NCI-H146 (cell line): ENCODE measurements at regions not wholly inside any gene's neighbourhood (a gene's known extent, or its start where the extent isn't known, plus 50 kb on each side); places are given as distances from the start of the nearest gene placed in this dataset.
"Not testable (repeated sequence)": the region's sequence is repeated elsewhere in the genome, so short reads cannot be mapped to it uniquely, and the experiment has no call there.

Experiments used
- DNase-seq: peaks from one replicate; lab custom pipeline; 2025; lab: John Stamatoyannopoulos, UW

GRCh38 chr7:120014301-120014700 is 258.7 kb upstream of the KCND2 start:
- not testable (repeated sequence) for DNase-seq

GRCh38 chr7:120014925-120015465 is 258.0 kb upstream of the KCND2 start:
- DNase-seq: no peak

DNA sequence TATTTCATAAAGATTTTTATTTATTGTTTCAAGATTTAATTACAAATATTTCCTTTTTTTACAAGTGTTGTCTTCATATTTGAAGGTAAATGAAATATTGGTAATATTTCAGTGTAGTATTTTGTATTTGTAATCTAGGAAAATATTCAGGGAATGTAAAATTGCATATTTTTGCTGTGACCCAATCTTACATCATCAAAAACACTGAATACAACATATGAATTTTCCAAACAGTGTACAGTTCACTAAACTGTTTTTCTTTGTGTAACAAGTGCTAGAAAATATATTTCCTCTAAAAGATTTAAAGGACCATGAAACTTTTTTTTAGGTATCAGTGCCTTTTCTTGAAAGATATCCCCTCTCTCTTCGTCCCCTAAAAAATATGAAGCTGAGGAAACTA is 251.9 kb upstream of the KCND2 start:
- no peak for DNase-seq

DNA sequence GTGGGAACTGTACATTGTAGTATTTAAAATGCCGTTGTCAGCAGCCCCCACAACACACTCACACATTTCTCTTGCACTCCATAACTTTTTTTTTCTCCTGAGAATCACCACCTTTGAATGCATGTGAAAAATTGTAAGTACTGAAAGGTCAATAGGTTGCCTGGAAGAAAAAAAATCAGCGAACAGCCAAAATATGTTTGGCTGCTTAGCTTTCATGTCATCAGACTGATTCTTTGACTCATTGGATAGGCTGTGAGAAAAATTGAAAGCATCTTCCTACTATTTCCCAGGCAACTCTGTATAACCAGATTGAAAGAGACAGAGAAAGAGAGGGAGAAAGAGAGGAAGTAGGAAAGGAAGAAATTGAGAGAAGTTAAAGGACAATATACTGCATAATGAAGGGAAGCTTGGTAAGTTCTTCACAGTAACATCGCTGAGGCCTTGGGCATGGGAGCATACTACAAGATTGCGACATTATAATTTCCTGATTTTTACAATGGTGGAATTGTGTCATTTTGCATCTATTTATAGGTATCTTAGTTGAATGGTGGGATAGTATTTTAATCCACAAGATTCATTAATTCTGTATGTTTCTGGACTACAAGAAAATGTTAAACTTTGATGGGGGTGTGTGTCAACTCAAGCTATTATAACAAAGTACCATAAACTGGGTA is 249.3 kb upstream of the KCND2 start:
- DNase-seq: no peak

DNA sequence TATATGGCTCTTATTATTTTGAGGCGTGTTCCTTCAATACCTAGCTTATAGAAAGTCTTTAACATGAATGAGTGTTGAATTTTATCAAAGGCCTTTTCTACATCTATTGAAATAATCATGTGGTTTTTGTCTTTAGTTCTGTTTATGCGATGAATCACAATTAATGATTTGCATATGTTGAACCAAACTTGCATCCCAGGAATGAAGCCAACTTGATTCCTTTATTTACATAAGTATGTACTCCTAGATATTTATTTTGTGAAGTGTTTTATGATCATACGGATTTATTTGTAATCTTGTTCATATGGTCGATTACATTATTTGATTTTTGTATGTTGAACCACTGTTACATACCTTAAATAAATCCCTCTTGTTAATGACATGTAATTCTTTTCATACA is 244.3 kb upstream of the KCND2 start:
- no peak for DNase-seq

DNA sequence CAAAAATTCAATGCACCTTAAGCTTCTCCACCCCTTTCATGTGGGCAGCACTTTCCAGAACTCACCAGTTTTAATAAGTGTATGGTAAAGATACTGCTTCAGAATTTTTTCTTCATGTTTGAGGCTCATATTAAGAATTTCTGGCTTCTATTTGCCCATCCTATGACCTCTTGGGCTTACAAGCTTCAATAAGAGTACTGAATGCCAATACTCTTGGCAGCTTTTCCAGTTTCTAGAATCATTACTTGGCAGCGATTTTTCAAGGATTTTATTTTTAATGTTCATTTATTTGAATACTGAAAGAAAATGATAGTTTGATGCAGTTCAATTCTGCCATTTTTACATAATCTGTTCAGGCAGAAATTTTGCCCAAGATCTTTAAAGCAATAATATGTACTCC is 242.1 kb upstream of the KCND2 start:
- no peak for DNase-seq

GRCh38 chr7:120033114-120033513 is 239.9 kb upstream of the KCND2 start:
- no peak for DNase-seq

- DNase-seq: no peak
Measured at GRCh38 chr7:120039138-120039537, 233.8 kb upstream of the KCND2 start.

DNA sequence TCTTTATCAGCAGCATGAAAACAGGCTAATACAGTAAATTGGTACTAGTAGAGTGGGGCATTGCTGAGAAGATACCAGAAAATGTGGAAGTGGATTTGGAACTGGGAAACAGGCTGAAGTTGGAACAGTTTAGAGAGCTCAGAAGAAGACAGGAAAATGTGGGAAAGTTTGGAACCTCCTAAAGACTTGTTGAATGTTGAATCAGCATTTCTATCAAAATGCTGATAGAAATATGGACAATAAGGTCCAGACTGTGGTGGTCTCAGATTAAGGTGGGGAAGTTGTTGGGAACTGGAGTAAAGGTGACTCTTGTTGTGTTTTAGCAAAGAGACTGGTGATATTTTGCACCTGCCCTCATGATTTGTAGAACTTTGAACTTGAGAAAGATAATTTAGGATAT is 231.2 kb upstream of the KCND2 start:
- DNase-seq: no peak

- DNase-seq: no peak
Measured at GRCh38 chr7:120043250-120043649, 229.7 kb upstream of the KCND2 start.

GRCh38 chr7:120052884-120053382 is 220.0 kb upstream of the KCND2 start:
- DNase-seq: no peak

DNA sequence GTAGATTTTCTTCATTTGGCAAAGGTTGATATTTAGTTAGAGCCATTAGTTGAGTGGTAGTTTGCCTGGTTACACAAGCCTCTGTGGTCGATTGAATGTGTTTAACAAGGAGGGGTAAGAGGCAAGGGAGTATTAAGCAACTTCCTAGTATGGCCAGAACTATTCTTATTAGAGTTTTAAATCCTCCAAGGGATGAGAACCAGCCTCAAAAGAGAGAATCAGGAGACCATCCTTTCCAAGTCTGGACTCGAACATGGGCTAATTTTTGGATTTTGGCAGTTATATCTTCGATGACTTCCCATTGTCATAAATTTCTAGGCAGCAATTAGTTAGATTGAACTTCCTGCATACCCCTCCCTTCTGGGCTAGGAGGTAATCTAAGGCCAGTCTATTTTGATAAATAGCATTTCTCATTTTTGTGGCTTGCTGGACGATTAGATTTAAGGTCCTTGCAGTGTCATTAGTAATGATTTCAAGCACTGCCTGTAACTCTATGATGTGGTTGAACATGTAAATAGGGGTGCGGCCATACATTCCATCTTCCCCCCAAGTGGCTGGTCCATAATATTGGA is 219.5 kb upstream of the KCND2 start:
- DNase-seq: no peak

DNA sequence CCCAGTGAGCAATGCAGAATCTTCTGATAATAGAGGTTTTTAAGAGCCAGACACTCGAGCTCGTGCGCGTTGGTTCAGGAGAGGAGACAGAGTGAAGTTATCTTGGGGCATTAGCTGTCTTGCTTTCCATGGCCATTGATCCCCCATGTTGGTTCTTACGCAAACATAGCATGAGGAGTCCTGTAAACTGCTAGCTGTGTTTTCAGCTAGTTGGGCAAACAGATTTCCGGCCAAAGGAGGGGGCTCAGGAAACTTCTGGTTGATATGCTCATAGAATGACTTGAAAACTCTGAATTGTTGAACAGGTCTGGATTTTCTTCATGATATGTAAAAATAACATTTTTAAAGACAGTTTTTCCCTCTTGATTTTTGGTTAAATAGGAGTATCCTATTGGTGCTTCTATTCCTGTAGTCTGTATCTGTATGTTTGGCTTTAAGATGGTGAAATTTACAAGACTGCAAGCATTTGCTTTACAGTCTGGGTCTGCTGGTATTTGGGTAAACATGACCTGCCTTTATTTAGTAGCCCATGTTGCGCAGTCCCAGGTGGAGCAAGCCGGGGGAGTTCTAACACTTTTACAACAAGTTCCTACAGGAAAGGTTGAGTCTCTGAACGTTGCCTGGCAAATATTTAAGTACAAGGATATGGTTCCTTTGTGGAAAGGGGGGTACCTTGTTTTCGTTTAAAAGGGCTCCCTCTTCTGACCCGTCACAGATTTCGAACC is 218.4 kb upstream of the KCND2 start:
- no peak for DNase-seq

DNA sequence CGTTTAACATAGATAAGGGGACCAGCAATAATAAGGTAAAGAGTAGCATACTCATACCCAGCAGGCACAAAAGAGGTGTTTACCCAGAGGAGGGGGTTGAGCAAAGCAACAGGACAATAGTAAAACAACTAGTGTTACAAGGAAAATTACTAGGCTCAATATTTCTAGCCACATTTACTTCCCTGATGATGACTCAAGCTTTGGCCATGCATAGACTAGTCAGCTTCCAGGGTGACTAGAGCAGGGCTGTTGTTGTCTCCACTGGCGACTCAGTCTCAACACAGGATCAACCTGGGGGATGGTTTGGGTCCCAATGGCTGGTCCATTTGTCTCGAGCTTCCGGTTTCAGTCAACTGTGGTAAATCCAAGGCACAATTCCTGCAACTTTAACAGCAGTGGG is 217.7 kb upstream of the KCND2 start:
- no peak for DNase-seq

GRCh38 chr7:120056227-120056626 is 216.7 kb upstream of the KCND2 start:
- DNase-seq: no peak

GRCh38 chr7:120059641-120060040 is 213.3 kb upstream of the KCND2 start:
- DNase-seq: no peak

- DNase-seq: no peak
Measured at GRCh38 chr7:120060281-120060680, 212.7 kb upstream of the KCND2 start.

- DNase-seq: no peak
Measured at GRCh38 chr7:120060875-120061274, 212.1 kb upstream of the KCND2 start.

GRCh38 chr7:120064565-120064964 is 208.4 kb upstream of the KCND2 start:
- no peak for DNase-seq

DNA sequence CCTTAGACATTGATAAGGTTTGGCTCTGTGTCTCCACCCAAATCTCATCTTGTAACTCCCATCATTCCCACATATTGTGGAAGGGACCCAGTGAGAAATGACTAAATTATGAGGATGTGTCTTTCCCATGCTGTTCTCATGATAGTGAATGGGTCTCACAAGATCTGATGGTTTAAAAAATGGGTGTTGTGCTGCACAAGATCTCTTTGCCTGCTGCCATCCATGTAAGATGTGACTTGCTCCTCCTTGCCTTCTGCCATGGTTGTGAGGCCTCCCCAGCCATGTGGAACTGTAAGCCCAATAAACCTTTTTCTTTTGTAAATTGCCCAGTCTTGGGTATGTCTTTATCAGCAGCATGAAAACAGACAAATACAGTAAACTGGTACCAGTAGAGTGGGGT is 206.1 kb upstream of the KCND2 start:
- not testable (repeated sequence) for DNase-seq

DNA sequence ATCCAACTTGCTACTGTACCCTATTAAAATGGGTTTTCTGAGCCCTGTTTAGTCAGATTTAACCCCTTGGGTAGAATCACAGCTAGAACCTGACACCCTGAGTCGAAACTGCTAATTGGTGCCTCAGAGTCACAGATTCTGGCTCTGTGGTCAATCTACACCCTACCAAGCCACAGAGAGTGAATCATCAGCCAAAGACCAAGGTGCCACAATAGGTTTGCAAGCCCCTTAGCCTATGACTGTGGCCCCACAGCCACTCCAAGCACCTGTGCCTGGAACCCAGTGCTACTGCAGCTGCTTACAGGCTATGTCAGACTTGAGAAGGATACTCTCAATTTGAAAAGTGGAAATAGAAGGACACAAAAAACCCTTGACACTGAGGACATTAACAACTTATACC is 202.8 kb upstream of the KCND2 start:
- DNase-seq: no peak

DNA sequence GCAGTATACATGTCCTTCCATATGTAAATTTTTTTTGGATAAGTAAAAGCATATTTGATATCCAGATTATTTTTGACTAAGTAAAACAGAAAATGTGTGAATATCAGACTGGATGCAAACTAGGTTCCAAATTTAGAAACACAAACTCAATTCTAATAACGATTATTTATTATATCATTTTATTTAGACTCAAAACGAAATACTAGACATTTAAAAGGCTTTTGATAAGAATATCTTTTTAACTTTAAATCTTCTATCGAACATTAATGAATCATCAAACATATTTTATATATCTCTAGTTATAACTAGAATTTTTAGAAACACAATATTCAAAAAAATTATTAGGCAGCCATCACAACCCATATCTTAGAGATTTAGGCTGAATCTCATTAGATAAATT is 195.2 kb upstream of the KCND2 start:
- no peak for DNase-seq

DNA sequence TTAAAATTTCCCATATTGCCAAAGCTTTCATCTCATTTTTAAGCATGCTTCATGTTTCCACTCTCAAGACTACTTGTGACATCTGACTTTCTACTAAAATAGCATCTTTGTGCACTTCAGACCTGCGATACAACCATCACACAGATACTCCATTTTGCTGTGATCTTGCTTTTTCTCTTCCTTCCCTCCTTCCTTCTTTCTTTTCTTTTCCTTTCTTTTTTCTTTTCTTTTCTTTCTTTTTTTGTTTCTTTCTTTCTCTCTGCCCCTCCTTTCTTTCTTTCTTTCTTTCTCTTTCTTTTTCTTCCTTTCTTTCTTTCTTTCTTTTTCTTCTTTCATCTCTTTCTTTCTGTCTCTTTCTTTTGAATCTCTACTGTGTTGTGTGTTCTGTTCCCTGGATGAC is 194.0 kb upstream of the KCND2 start:
- DNase-seq: no peak
